ENCODE measurements at regions not wholly inside any gene's neighbourhood (a gene's known extent, or its start where the extent isn't known, plus 50 kb on each side); places are given as distances from the start of the nearest gene placed in this dataset.

DNA sequence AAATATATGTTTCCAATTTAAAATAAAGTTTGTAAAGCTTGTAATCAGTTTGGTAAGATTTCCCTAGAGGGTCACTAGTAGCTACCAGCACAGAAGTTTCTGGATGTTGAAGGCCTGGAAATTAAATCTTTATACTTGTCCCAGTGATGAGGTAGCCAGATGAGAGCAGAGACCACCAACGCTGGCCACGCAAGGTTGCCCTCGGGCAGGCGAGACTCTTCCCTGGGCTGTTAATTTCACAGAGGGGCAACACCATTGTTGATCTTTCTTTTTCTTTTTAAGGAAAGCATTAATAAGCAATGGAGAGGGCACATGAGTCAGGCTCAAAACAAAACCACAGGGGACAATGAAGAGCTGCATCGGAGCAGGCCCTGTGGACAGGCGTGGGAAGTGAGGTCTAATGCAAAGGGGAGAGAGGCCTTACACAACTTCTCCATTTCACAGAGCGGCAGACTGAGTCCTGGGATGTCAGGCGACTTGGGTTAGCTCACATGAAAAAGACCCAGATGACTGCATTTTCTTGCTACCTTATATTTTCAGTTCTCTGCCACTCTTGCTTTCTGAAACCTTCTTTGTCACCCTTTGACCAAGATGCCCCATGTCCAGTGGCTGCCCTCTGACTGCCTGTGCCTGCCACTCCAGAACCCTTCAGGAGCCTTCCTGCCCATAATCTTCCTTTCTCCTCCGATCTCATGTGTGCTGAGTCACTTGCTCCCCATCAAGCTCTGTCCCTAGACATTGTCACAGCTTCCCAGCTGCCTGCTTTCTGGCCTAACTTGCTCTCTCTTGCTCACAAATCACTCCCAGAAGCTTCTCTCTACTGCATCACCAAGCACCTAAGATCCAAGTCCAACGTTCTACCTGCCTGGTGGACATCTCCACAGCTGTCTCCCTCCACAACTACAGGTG, 107.7 kb upstream of the CDYL start:
- TF ChIP-seq, protein P1, sequence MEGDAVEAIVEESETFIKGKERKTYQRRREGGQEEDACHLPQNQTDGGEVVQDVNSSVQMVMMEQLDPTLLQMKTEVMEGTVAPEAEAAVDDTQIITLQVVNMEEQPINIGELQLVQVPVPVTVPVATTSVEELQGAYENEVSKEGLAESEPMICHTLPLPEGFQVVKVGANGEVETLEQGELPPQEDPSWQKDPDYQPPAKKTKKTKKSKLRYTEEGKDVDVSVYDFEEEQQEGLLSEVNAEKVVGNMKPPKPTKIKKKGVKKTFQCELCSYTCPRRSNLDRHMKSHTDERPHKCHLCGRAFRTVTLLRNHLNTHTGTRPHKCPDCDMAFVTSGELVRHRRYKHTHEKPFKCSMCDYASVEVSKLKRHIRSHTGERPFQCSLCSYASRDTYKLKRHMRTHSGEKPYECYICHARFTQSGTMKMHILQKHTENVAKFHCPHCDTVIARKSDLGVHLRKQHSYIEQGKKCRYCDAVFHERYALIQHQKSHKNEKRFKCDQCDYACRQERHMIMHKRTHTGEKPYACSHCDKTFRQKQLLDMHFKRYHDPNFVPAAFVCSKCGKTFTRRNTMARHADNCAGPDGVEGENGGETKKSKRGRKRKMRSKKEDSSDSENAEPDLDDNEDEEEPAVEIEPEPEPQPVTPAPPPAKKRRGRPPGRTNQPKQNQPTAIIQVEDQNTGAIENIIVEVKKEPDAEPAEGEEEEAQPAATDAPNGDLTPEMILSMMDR (IDR thresholded peaks at IDR 0.05; ENCODE audit: poor library complexity, severe bottlenecking) = no peak
- TF ChIP-seq, protein P2, sequence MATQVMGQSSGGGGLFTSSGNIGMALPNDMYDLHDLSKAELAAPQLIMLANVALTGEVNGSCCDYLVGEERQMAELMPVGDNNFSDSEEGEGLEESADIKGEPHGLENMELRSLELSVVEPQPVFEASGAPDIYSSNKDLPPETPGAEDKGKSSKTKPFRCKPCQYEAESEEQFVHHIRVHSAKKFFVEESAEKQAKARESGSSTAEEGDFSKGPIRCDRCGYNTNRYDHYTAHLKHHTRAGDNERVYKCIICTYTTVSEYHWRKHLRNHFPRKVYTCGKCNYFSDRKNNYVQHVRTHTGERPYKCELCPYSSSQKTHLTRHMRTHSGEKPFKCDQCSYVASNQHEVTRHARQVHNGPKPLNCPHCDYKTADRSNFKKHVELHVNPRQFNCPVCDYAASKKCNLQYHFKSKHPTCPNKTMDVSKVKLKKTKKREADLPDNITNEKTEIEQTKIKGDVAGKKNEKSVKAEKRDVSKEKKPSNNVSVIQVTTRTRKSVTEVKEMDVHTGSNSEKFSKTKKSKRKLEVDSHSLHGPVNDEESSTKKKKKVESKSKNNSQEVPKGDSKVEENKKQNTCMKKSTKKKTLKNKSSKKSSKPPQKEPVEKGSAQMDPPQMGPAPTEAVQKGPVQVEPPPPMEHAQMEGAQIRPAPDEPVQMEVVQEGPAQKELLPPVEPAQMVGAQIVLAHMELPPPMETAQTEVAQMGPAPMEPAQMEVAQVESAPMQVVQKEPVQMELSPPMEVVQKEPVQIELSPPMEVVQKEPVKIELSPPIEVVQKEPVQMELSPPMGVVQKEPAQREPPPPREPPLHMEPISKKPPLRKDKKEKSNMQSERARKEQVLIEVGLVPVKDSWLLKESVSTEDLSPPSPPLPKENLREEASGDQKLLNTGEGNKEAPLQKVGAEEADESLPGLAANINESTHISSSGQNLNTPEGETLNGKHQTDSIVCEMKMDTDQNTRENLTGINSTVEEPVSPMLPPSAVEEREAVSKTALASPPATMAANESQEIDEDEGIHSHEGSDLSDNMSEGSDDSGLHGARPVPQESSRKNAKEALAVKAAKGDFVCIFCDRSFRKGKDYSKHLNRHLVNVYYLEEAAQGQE (IDR thresholded peaks at IDR 0.05; ENCODE audit: borderline replicate concordance) = no peak
- no peak for TF ChIP-seq EZH2 (IDR thresholded peaks at IDR 0.05; ENCODE audit: borderline replicate concordance, insufficient read depth, low read length, poor library complexity, severe bottlenecking)
- no peak for TF ChIP-seq POLR2AphosphoS5 (IDR thresholded peaks at IDR 0.05)
